ENCODE measurements at regions not wholly inside any gene's neighbourhood (a gene's known extent, or its start where the extent isn't known, plus 50 kb on each side); places are given as distances from the start of the nearest gene placed in this dataset.

DNA sequence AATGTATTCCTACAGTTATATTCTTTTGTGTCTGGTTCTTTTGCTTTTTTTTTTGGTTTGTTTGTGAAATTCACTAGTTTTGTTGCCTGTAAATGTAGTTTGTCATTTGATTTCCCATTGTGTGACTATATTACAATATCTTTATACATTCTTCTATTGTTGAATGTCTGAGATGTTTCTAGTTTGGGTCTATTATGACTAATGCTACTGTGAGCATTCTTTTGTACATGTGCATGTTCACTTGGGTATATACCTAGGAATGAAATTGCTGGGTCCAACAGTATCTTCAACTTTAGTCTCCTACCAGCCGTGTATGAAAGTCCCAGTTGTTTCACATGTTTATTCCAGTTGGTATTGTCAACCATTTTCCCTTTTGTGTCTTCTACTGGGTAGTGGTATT, 112.7 kb upstream of the RBMS1 start:
- H4K20me1 ChIP-seq (ENCODE audit: insufficient read depth, low read length) = no peaks in the 10 kb centered on the region
- no peaks in the 10 kb centered on the region for H3K4me1 ChIP-seq (ENCODE audit: insufficient read depth, low read length, severe bottlenecking)
- H3K36me3 ChIP-seq (ENCODE audit: insufficient read depth, low read length) = no peaks in the 10 kb centered on the region
- no peak overlapping the region for H3K27ac ChIP-seq (ENCODE audit: low read depth, low read length, poor library complexity, severe bottlenecking)
- H3K4me2 ChIP-seq (ENCODE audit: low read length) = no peak overlapping the region
- no peak overlapping the region for H3K4me3 ChIP-seq (ENCODE audit: low read depth, low read length, poor library complexity, severe bottlenecking)
- H3K27me3 ChIP-seq (ENCODE audit: insufficient read depth, low read length) = no peaks in the 10 kb centered on the region
- no peaks in the 10 kb centered on the region for H3F3A ChIP-seq (ENCODE audit: insufficient read depth, low read length)
- H3K9me2 ChIP-seq (ENCODE audit: low read depth, low read length) = no peaks in the 10 kb centered on the region
- no peak overlapping the region for H2AFZ ChIP-seq (ENCODE audit: low read length)
- no peaks in the 10 kb centered on the region for H3K9me3 ChIP-seq (ENCODE audit: low read length)
- no peaks in the 10 kb centered on the region for H3K79me2 ChIP-seq (ENCODE audit: insufficient read depth, low read length)
- TF ChIP-seq EZH2 (IDR thresholded peaks at IDR 0.05; ENCODE audit: borderline replicate concordance, low read length) (no peak), CTCF (IDR thresholded peaks at IDR 0.05; ENCODE audit: low read length) (no peak)
- H3K9ac ChIP-seq (ENCODE audit: low read length) = no peak overlapping the region

DNA sequence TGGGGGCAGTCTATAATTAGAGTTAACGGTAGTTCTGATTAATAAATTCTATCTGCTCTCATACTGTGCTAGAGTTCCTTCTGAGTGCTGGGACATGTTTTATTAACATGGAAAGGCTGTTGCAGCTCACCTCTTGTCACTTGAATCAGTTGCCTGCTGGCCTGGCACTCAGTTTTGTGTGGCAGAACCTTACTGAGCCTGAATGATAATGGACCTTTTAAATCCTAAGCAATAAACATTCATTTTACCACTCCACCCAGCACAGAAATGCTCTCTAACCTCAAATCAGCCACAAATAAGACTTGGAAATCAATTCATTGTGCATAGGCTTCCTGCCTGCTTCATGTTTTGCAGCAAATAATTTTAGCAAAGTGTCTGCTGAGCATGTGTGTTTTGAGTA, 115.0 kb upstream of the RBMS1 start:
- no peak overlapping the region for H3K9ac ChIP-seq (ENCODE audit: low read length)
- TF ChIP-seq CTCF (IDR thresholded peaks at IDR 0.05; ENCODE audit: low read length) (no peak), EZH2 (IDR thresholded peaks at IDR 0.05; ENCODE audit: borderline replicate concordance, low read length) (no peak)

GRCh38 chr2:160609346-160609745, 115.7 kb upstream of the RBMS1 start:
- no peaks in the 10 kb centered on the region for H3K4me1 ChIP-seq (ENCODE audit: insufficient read depth, low read length, severe bottlenecking)
- TF ChIP-seq CTCF (IDR thresholded peaks at IDR 0.05; ENCODE audit: low read length) = no peak
- TF ChIP-seq EZH2 (IDR thresholded peaks at IDR 0.05; ENCODE audit: borderline replicate concordance, low read length) = no peak
- H3K79me2 ChIP-seq (ENCODE audit: insufficient read depth, low read length) = no peaks in the 10 kb centered on the region
- H3K9me3 ChIP-seq (ENCODE audit: low read length) = no peaks in the 10 kb centered on the region
- no peak overlapping the region for H3K4me2 ChIP-seq (ENCODE audit: low read length)
- no peaks in the 10 kb centered on the region for H3K27me3 ChIP-seq (ENCODE audit: insufficient read depth, low read length)
- H3K36me3 ChIP-seq (ENCODE audit: insufficient read depth, low read length) = no peaks in the 10 kb centered on the region
- no peak overlapping the region for H3K4me3 ChIP-seq (ENCODE audit: low read depth, low read length, poor library complexity, severe bottlenecking)
- no peaks in the 10 kb centered on the region for H3K9me2 ChIP-seq (ENCODE audit: low read depth, low read length)
- H4K20me1 ChIP-seq (ENCODE audit: insufficient read depth, low read length) = no peaks in the 10 kb centered on the region
- no peak overlapping the region for H3K9ac ChIP-seq (ENCODE audit: low read length)
- H3K27ac ChIP-seq (ENCODE audit: low read depth, low read length, poor library complexity, severe bottlenecking) = no peak overlapping the region
- no peak overlapping the region for H2AFZ ChIP-seq (ENCODE audit: low read length)
- H3F3A ChIP-seq (ENCODE audit: insufficient read depth, low read length) = no peaks in the 10 kb centered on the region

More for the DNA sequence above, 115.0 kb upstream of the RBMS1 start:
- H4K20me1 ChIP-seq (ENCODE audit: insufficient read depth, low read length) = no peaks in the 10 kb centered on the region
- no peaks in the 10 kb centered on the region for H3K79me2 ChIP-seq (ENCODE audit: insufficient read depth, low read length)
- H2AFZ ChIP-seq (ENCODE audit: low read length) = no peak overlapping the region
- no peak overlapping the region for H3K4me3 ChIP-seq (ENCODE audit: low read depth, low read length, poor library complexity, severe bottlenecking)
- no peak overlapping the region for H3K27ac ChIP-seq (ENCODE audit: low read depth, low read length, poor library complexity, severe bottlenecking)
- no peaks in the 10 kb centered on the region for H3F3A ChIP-seq (ENCODE audit: insufficient read depth, low read length)
- H3K27me3 ChIP-seq (ENCODE audit: insufficient read depth, low read length) = no peaks in the 10 kb centered on the region
- no peaks in the 10 kb centered on the region for H3K4me1 ChIP-seq (ENCODE audit: insufficient read depth, low read length, severe bottlenecking)
- no peak overlapping the region for H3K4me2 ChIP-seq (ENCODE audit: low read length)
- no peaks in the 10 kb centered on the region for H3K9me3 ChIP-seq (ENCODE audit: low read length)
- H3K9me2 ChIP-seq (ENCODE audit: low read depth, low read length) = no peaks in the 10 kb centered on the region
- H3K36me3 ChIP-seq (ENCODE audit: insufficient read depth, low read length) = no peaks in the 10 kb centered on the region
